Keratinocyte (primary cell): ENCODE measurements at regions not wholly inside any gene's neighbourhood (a gene's known extent, or its start where the extent isn't known, plus 50 kb on each side); places are given as distances from the start of the nearest gene placed in this dataset.

ENCODE experiments used
- DNase-seq: peaks from one replicate; pipeline ENCODE4 v3.0.0-alpha.2; 2011; ENCODE audit warnings: low read depth, missing footprints, low spot score
- FAIRE-seq: peaks from 2 replicates; lab custom pipeline; 2011; peaks lifted over from hg19 to GRCh38; lab: Jason Lieb, UNC
- H2AFZ ChIP-seq: 2 replicates; pipeline ENCODE4 v1.6.0; 2012; ENCODE audit warnings: low read length, control low read depth, inconsistent platforms; ENCODE audit not compliant: control insufficient read depth
- H3K27ac ChIP-seq: 2 replicates; pipeline ENCODE4 v1.5.1; 2011; ENCODE audit warnings: low read length; ENCODE audit not compliant: control insufficient read depth, insufficient read depth
- H3K27me3 ChIP-seq: 3 replicates; pipeline ENCODE4 v1.6.0; 2011; ENCODE audit warnings: low read length; ENCODE audit not compliant: control insufficient read depth, insufficient read depth; ENCODE audit errors: extremely low read depth
- H3K36me3 ChIP-seq, 2 experiments: 2 replicates in 1 of 2; 3 replicates in 1 of 2; pipeline ENCODE4 v1.5.1; 2011; ENCODE audit warnings: low read length in 2 of 2, mild to moderate bottlenecking in 1 of 2; ENCODE audit not compliant: control insufficient read depth in 2 of 2, insufficient read depth in 2 of 2; ENCODE audit errors: extremely low read depth in 1 of 2
- H3K4me1 ChIP-seq: 3 replicates; pipeline ENCODE4 v1.5.1; 2011; ENCODE audit warnings: low read length; ENCODE audit not compliant: control insufficient read depth, insufficient read depth; ENCODE audit errors: extremely low read depth
- H3K4me2 ChIP-seq: 3 replicates; pipeline ENCODE4 v1.6.0; 2011; ENCODE audit warnings: low read depth, low read length; ENCODE audit not compliant: control insufficient read depth, insufficient read depth; ENCODE audit errors: extremely low read depth
- H3K4me3 ChIP-seq, 3 experiments: fragments of 200-600 bp in 1 of 3; sonication (generic) in 1 of 3; 2 replicates in 2 of 3; 3 replicates in 1 of 3; pipeline ENCODE4 v1.5.1; 2011 to 2016; ENCODE audit warnings: low read length in 3 of 3, mild to moderate bottlenecking in 3 of 3, control low read depth in 2 of 3, inconsistent platforms in 1 of 3, low read depth in 1 of 3, mixed read lengths in 1 of 3, mixed run types in 1 of 3, moderate library complexity in 1 of 3; ENCODE audit not compliant: control insufficient read depth in 2 of 3, insufficient read depth in 2 of 3; ENCODE audit errors: extremely low read depth in 1 of 3
- H3K79me2 ChIP-seq: 2 replicates; pipeline ENCODE4 v1.6.0; 2012; ENCODE audit warnings: low read length; ENCODE audit not compliant: control insufficient read depth, insufficient read depth
- H3K9ac ChIP-seq: 3 replicates; pipeline ENCODE4 v1.6.0; 2011; ENCODE audit warnings: low read length; ENCODE audit not compliant: control insufficient read depth, insufficient read depth; ENCODE audit errors: extremely low read depth
- H3K9me1 ChIP-seq: 3 replicates; pipeline ENCODE4 v1.6.0; 2011; ENCODE audit warnings: low read length; ENCODE audit not compliant: control insufficient read depth, insufficient read depth; ENCODE audit errors: extremely low read depth
- H3K9me3 ChIP-seq: 2 replicates; pipeline ENCODE4 v1.5.1; 2012; ENCODE audit warnings: low read depth, low read length; ENCODE audit not compliant: control insufficient read depth
- H4K20me1 ChIP-seq: 3 replicates; pipeline ENCODE4 v1.6.0; 2011; ENCODE audit warnings: low read length; ENCODE audit not compliant: control insufficient read depth, insufficient read depth; ENCODE audit errors: extremely low read depth
- CTCF ChIP-seq, 3 experiments: IDR thresholded peaks in 1 of 3; conservative IDR thresholded peaks in 1 of 3; optimal IDR thresholded peaks in 1 of 3; 2 replicates in 2 of 3; 3 replicates in 1 of 3; pipeline versions ENCODE3 to v1.5.1; 2011; ENCODE audit warnings: low read length in 3 of 3, mild to moderate bottlenecking in 3 of 3, moderate library complexity in 2 of 3, control low read depth in 1 of 3, inconsistent platforms in 1 of 3; ENCODE audit not compliant: insufficient read depth in 2 of 3; ENCODE audit errors: extremely low read depth in 1 of 3
- EZH2 ChIP-seq: IDR thresholded peaks from one replicate; pipeline ENCODE4 v1.6.1; 2012; ENCODE audit warnings: inconsistent platforms, mild to moderate bottlenecking, low read length, moderate library complexity
- dilution Hi-C: fragments of 300-500 bp; cut with MboI; formaldehyde crosslinking; loops from one replicate; pipeline ENCODE4 v1.7.0; 2020; ENCODE audit warnings: low sequenced_read_pairs; ENCODE audit not compliant: extremely low pct_ligation_motif_present

- H3K4me1 ChIP-seq, result no peaks in the 10 kb centered on the region
- no peaks in the 10 kb centered on the region for H3K36me3 ChIP-seq
- no peak overlapping the region for H3K27ac ChIP-seq
- peaks cover 15% of the 10 kb centered on the region for H3K9me3 ChIP-seq
- H3K9ac ChIP-seq, result no peak overlapping the region
- H3K9me1 ChIP-seq, result no peaks in the 10 kb centered on the region
- no peak for DNase-seq
- no peaks in the 10 kb centered on the region for H3K27me3 ChIP-seq
- dilution Hi-C loops, result no loop called here
- no peak overlapping the region for H3K4me2 ChIP-seq
- H4K20me1 ChIP-seq, result no peaks in the 10 kb centered on the region
- TF ChIP-seq CTCF (optimal IDR thresholded peaks at IDR 0.05 in 1 of 3, IDR thresholded peaks at IDR 0.05 in 1 of 3, conservative IDR thresholded peaks at IDR 0.05 in 1 of 3; ENCODE audit: extremely low read depth in 1 of 3, insufficient read depth in 2 of 3, low read length in 3 of 3), result no peak
- TF ChIP-seq EZH2, result no peak
- H3K79me2 ChIP-seq, result no peaks in the 10 kb centered on the region
- no peak overlapping the region for H2AFZ ChIP-seq
- no peak for FAIRE-seq
- no peak overlapping the region for H3K4me3 ChIP-seq
Measured at GRCh38 chr11:70761908-70762337, 363.6 kb downstream of the CTTN start.

GRCh38 chr11:70762810-70763209 is 364.5 kb downstream of the CTTN start:
- dilution Hi-C loops, result no loop called here
- Histone ChIP-seq H3K36me3 (no peaks in the 10 kb centered on the region), H4K20me1 (no peaks in the 10 kb centered on the region), H3K27me3 (no peaks in the 10 kb centered on the region), H3K9me1 (no peaks in the 10 kb centered on the region), H3K4me1 (no peaks in the 10 kb centered on the region), H3K4me3 (no peak overlapping the region), H3K9me3 (peaks cover 18% of the 10 kb centered on the region), H3K9ac (no peak overlapping the region), H2AFZ (no peak overlapping the region), H3K27ac (no peak overlapping the region), H3K4me2 (no peak overlapping the region), H3K79me2 (no peaks in the 10 kb centered on the region)
- FAIRE-seq, result no peak
- TF ChIP-seq EZH2, result no peak
- no peak for DNase-seq

GRCh38 chr11:70763606-70764005 is 365.3 kb downstream of the CTTN start:
- Histone ChIP-seq H3K9ac (no peak overlapping the region), H3K27me3 (no peaks in the 10 kb centered on the region), H3K27ac (no peak overlapping the region), H3K79me2 (no peaks in the 10 kb centered on the region), H4K20me1 (no peaks in the 10 kb centered on the region), H3K36me3 (no peaks in the 10 kb centered on the region), H3K4me2 (no peak overlapping the region), H3K9me1 (no peaks in the 10 kb centered on the region), H3K4me1 (no peaks in the 10 kb centered on the region), H2AFZ (no peak overlapping the region), H3K9me3 (peaks cover 18% of the 10 kb centered on the region), H3K4me3 (no peak overlapping the region)
- TF ChIP-seq EZH2 (no peak), CTCF (optimal IDR thresholded peaks at IDR 0.05 in 1 of 3, IDR thresholded peaks at IDR 0.05 in 1 of 3, conservative IDR thresholded peaks at IDR 0.05 in 1 of 3; ENCODE audit: extremely low read depth in 1 of 3, insufficient read depth in 2 of 3, low read length in 3 of 3) (no peak)
- DNase-seq (no peak), FAIRE-seq (no peak)
- dilution Hi-C loops, result no loop called here
